Activated CD4-positive, alpha-beta T cell treated with anti-CD3 and anti-CD28 coated beads, Interleukin-2, Interleukin-4, amounts not matched to agents 100 ng/mL and 50 ng/mL, durations not matched to agents 16 hours and 8 hours (primary cell): ENCODE measurements at regions not wholly inside any gene's neighbourhood (a gene's known extent, or its start where the extent isn't known, plus 50 kb on each side); places are given as distances from the start of the nearest gene placed in this dataset.
"Not testable (repeated sequence)": the region's sequence is repeated elsewhere in the genome, so short reads cannot be mapped to it uniquely, and the experiment has no call there.

Experiments used
- DNase-seq: peaks from one replicate; pipeline ENCODE4 v3.0.0-alpha.2; 2020; ENCODE audit warnings: low spot score

GRCh38 chr1:120357046-120357445, 57.8 kb upstream of the NBPF8 start:
- peak; percentile 80 for DNase-seq

GRCh38 chr1:120356170-120356569, 58.7 kb upstream of the NBPF8 start:
- not testable (repeated sequence) for DNase-seq

- peak; percentile 80 for DNase-seq
Observed at GRCh38 chr1:120354618-120355184, 60.1 kb upstream of the NBPF8 start.

- not testable (repeated sequence) for DNase-seq
Observed at GRCh38 chr1:120342231-120343073, 72.4 kb upstream of the NBPF8 start.

- not testable (repeated sequence) for DNase-seq
Observed at GRCh38 chr1:120341756-120342155, 73.1 kb upstream of the NBPF8 start.

- DNase-seq = peak; percentile 39
Observed at GRCh38 chr1:120340838-120341751, 73.7 kb upstream of the NBPF8 start.

- DNase-seq = not testable (repeated sequence)
Observed at GRCh38 chr1:120315738-120316137, 99.1 kb upstream of the NBPF8 start.

- not testable (repeated sequence) for DNase-seq
Observed at GRCh38 chr1:120311930-120312329, 102.9 kb upstream of the NBPF8 start.

GRCh38 chr1:120308940-120309578, 105.8 kb upstream of the NBPF8 start:
- DNase-seq = not testable (repeated sequence)

GRCh38 chr1:120305046-120305445, 109.8 kb upstream of the NBPF8 start:
- not testable (repeated sequence) for DNase-seq

- DNase-seq = not testable (repeated sequence)
Observed at GRCh38 chr1:120304341-120304740, 110.5 kb upstream of the NBPF8 start.

GRCh38 chr1:120299433-120300057, 115.3 kb upstream of the NBPF8 start:
- not testable (repeated sequence) for DNase-seq

GRCh38 chr1:120298487-120298886, 116.3 kb upstream of the NBPF8 start:
- not testable (repeated sequence) for DNase-seq

- DNase-seq = not testable (repeated sequence)
Observed at GRCh38 chr1:120297345-120297953, 117.4 kb upstream of the NBPF8 start.

- DNase-seq = not testable (repeated sequence)
Observed at GRCh38 chr1:120290105-120290504, 113.8 kb upstream of the SEC22B start.

- DNase-seq = not testable (repeated sequence)
Observed at GRCh38 chr1:120289601-120290074, 113.3 kb upstream of the SEC22B start.

- DNase-seq = not testable (repeated sequence)
Observed at GRCh38 chr1:120288814-120289600, 112.7 kb upstream of the SEC22B start.

GRCh38 chr1:120288167-120288566, 111.8 kb upstream of the SEC22B start:
- not testable (repeated sequence) for DNase-seq

GRCh38 chr1:120282744-120283464, 106.6 kb upstream of the SEC22B start:
- not testable (repeated sequence) for DNase-seq
